ENCODE measurements at regions not wholly inside any gene's neighbourhood (a gene's known extent, or its start where the extent isn't known, plus 50 kb on each side); places are given as distances from the start of the nearest gene placed in this dataset.

DNA sequence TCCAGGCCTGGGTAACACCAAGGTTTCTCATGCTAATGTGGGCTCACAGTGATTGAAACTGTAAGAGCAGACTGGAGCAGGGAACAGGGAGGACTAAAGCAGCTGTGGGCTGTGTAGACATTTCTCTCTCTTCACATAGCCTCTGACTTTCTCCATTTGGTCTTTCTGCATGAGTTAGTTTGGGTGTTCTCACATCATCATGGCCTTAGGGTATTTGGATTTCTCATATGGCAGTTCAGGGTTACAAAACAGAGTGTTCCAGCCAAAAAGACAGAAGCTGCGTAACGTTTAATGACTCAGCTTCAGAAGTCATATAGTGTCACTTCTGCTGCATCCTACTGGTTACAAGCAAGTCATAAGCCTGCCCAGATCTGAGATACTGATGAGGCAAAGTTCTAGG, 52.0 kb upstream of the OSBPL8 start:
- no peak for DNase-seq

DNA sequence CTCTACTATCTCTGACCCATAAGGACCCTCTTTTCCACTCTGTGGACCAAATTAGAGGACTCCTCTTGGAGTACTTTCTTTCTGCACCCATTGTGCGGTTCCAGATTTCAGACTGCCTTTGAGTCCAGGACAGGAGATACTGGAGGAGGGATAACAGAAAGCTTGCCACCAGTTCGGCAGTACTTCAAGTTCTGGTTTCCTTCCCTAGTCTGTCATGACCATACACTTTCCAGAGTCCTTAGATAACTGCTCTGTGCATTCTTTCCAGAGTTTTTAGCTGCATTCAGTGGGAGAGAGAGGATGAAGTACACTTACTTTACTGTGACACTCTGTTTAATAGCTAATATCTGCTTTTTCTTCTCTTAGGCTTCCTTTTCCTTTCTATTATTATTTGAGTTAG, 54.8 kb upstream of the OSBPL8 start:
- DNase-seq: no peak

DNA sequence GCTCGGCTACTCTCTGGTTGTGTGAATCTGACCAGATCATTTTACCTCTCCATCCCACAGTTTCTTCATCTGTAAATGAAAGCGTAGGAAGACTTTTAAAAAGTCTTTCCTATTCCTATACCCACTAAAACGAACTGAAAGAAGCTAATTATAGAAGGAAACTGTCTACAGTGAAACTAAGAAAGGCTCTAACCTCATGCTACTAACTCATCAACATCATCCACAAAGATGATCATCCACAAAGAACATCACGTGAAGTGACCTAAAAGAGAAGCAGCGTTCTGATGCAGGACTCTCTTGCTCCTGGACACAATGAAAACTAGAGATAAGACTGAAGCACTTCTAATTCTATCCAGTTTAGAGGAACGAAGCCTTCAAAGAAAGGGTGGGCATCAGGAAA, 58.5 kb upstream of the OSBPL8 start:
- no peak for DNase-seq

DNA sequence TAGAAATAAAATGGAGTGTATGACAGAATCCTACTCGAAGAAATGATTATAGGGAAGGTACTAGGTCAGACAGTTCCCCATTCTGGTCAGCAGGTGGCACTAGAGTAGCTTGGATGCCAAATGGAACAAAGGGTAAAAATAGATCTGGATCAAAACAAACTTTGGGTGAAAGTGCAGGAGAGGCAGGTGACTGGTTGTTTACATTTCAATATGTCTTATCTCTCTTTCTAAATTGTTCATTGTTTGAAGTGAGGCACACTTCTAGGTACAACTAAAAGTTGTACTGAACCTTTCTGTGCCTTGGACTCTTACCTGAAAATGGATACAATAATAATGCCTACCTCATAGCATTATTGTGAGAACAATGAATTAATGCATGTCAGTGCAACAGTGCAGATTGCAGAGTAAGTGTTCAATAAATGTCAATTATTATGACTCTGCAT, 62.0 kb upstream of the OSBPL8 start:
- peak; percentile 86 for DNase-seq

DNA sequence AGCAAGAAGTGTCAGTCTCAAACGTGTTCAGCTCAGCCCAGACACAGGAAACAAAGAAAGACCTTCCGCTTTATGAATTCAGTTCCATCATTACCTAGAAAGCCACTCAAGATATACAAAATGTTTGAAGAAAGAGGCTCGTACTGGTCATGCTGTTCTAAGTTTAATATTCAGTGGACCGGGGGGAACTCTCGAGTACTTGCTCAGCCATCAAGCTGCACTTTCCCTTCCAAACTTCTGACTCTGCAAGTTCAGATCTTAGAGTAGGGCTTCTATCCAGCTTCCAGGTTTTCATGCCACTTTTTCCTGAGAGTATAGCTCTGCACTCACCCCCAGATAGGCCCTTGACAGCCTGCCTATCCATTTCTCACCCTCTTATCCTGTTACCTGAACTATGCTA, 62.8 kb upstream of the OSBPL8 start:
- DNase-seq: no peak

DNA sequence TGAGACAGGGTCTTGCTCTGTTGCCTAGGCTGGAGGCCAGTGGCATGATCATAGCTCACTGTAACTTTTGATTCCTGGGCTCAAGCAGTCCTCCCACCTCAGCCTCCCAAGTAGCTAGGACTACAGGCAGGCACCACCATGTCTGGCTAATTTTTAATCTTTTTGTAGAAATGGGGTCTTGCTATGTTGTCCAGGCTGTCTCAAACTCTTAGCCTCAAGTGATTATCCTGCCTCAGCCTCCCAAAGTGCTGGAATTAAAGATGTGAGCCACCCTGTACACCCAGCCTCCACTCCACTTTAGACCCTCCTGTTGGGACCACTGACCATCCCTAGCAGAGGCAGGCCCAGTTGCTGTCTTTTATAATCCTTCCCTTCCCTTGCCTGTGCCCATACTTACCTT, 63.3 kb upstream of the OSBPL8 start:
- no peak for DNase-seq

DNA sequence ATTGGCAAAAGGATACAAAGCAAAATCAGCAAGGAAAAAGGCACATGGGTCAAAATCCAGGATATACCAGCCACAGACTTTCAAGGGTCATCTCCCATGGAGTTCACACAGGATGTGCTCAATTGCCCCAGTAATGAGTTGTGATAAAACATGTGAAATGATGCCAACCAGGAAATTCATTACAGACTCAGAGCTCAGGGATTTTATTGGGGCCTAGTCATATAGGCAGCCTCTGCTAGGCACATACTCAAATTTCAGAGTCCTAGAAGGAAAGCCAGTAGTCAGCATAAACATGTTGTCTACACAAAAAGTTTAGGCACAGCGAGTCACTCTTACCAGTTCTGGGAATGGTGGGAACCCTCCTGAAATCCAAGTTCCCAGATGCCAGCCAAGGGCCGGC, 64.4 kb upstream of the OSBPL8 start:
- peak; percentile 35 for DNase-seq

DNA sequence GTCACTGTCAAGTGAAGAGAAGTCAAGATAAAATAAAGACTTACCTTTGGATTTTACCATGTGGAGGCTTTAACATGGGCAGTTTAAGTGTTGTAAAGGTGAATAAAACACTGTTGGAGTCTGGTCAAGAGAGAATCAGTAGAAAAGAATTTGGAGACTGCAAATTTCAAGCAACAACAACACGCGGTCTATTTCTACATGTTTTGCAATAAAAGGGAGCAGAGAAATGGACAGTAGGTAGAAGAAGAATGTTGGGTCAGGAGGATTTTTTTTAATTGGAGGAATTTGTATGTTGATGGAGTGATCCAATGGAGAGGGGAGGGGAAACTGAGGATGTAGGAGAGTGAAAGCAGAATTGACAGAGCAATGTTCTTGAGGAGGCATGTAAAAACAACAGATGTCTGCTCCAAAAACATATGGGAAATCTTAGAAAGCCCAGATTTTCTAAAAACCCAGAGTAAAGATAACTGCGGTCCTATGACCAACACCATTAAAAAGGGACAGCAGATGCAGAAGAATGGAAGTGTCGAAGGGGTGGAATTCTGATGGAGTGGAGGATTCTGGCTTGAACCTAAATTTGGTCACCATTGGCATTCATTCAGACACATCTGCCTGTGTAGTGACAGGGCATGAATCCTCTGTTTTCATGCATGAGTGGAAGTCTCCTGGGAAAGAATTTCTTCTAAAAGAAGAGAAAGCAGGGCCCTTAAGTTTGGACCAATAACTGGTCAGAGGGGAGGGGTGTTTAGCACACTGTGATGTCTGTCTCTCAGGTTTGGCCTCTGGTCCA, 68.0 kb upstream of the OSBPL8 start:
- no peak for DNase-seq

DNA sequence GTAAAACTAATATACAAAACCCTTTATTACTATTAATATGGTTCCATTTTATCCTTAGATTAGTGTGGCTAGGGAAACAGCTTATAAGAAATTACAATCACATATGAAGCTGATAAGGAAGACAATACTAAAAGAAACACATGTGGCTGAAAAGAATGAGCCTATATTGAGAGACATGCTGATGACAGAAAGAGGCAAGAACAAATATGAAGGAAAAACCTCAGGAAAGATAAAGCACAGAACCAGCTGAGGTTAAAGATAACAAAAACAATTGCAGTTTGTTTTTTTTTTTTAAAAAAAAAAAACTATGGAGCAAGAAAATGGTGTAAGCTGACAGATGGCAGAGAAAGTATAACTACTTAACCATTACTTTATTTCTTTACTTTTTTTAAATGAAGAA, 69.2 kb upstream of the OSBPL8 start:
- no peak for DNase-seq

DNA sequence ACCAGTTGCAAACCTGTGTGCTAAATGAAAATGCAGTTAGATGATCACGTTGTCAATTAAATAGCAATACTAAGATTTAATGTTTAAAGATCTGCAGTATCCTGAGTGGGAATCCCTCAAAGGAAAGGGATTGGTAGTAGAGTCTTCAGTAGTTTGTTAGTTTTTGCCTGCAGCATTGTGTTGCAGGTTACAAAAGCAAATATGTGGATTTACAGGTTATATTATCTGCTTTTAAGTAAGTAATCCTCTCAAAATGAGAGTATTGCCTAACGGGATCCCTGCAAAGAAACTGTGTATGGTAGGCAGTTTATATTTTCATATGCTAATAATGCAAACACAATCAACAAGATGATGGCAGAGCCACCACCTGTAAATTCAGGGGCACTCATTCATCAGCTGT, 72.2 kb upstream of the OSBPL8 start:
- no peak for DNase-seq

DNA sequence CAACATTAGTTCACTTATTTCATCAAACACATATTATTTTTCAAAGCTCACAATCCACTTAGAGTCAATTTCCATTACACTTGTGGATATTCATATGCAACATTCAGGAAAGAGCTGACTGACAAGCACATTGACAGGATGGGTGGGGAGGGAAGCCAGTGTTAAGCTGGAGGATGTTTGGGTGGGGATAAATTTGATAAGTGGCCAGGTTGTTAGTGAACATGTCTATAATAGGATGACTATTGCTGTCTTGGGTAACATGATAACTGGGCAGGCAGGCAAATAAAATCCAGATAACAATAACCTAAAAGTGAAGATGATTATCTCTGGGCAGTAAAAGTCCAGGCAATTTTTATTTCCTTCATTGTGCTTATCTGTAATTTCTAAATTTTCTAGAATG, 73.8 kb upstream of the OSBPL8 start:
- DNase-seq: no peak

DNA sequence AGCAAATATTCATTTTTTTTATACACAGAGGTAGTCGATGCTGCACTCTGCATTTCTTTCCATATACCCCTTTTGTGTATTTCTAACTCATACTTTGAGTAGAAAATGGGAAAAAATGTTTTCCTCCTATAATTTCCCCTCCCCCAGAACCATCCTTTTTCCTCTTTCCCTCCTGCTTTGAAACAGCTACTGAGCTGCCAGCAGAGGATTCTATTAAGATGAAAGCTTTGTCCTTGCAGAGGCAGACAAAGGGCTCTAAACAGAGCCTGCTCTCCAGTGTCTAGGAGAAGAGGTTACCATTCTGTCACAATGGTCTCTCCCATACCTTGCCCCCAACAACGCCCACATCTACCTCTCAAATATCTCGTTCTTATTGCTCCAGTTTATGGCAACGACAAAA, 74.6 kb upstream of the OSBPL8 start:
- no peak for DNase-seq

DNA sequence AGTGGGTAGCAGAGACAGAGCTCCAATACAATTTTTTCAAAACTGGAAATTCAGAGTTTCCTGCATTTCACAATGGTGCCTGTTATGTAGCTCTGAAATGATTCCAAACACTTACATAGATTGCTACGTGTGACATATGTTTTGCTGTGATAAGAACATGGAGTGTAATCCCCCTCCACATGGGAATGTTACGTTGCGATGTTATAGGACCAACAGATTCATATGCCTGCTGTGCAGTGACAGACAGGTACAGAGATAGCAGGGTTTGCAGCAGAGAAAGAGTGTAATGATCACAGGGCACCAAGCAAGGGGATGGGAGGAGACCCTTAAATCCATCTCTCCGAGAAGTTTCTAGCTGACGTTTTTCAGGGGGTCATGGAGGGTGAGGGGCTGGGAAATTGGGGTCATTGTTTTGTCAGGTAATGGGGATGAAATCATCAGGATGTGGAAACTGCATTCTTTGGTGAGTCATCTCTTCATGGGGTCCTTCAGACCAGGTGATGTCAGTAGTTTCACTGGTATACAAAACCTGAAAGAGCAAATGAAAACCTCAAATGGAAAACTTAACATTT, 76.6 kb upstream of the OSBPL8 start:
- DNase-seq: peak; percentile 76

DNA sequence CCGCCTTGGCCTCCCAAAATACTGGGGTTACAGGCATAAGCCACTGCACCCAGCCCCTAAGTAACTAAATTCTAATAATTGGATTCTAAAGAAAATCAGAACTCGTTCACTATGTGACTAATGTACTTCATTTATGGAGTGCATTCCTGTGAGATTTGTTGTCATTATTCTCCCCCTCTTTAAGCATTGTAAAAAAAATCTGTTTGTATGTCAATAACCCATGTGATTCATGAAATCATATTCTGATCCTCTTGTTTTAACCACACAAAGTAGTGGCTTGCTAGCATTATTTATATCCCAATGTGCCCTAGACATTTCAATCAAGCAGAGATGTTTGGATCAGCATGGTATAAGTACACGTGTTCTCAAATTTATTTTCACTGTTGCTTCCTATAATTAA, 78.2 kb upstream of the OSBPL8 start:
- peak; percentile 61 for DNase-seq

DNA sequence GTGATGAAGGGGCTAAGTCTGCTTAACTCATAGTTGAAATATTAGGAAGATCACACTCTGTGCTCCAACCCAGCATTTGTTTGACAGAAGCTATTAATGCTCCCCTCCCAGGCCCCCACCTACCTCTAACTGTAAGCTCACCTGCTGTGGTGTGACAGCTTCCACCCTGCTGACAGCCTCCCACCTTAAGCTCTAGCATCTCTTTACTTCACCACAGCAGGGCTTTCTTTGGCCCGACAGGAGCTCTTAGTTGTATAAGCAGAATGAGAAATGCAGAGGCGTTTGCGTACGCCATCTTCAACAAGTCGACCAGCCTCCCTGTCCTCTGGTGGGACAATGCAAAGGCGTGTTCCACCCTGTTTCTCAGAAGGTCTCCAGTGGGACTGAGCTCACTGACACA, 80.1 kb upstream of the OSBPL8 start:
- DNase-seq: peak; percentile 11

DNA sequence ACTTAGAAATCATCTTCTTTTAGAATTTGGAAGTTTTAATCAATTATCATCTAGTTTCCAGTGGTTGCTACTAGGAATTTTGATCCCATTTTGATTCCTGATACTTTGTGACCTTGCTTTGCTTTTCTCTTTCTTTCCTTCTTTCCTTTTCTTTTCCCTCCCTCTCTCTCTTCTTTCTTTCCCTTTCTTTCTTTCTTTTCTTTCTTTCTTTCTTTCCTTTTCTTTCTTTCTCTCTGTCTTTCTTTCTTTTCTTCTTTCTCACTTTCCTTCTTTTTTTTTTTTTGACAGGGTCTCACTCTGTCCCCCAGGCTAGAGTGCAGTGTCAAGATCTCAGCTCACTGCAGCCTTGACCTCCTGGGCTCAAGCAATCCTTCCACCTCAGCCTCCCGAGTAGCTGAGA, 81.5 kb upstream of the OSBPL8 start:
- no peak for DNase-seq

DNA sequence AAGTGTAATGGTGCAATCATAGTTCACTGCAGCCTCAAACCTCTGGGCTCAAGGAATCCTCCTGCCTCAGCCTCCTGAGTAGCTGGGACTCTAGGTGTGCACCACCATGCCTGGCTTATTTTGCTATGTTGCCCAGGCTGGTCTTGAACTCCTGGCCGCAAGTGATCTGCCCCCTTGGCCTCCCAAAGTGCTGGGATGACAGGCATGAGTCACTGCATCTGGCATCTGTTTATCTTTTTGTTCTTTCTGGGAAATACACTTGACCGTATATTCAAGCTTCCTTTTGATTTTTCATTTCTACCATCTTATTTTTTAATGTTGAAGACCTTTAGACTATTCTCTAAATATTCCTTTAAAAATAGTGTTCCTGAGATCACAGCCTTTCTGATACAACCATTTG, 82.4 kb upstream of the OSBPL8 start:
- DNase-seq: no peak

DNA sequence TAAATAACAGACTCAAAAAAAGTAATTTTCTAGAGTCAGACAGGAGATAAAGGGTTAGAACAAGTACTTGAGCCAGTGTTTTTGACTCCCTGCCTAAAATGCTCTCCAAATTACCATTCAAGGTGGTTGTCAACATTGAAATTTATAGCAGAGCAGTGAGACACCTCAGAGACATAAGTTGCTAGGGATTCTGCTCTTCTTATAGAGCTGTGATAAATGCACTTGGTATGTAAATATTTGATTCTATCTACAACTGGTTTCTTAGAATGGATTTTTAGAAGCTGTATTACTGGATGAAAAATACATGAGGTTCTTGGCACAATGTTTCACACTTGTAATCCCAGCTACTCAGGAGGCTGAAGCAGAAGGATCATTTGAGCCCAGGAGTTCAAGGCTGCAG, 83.9 kb upstream of the OSBPL8 start:
- no peak for DNase-seq

DNA sequence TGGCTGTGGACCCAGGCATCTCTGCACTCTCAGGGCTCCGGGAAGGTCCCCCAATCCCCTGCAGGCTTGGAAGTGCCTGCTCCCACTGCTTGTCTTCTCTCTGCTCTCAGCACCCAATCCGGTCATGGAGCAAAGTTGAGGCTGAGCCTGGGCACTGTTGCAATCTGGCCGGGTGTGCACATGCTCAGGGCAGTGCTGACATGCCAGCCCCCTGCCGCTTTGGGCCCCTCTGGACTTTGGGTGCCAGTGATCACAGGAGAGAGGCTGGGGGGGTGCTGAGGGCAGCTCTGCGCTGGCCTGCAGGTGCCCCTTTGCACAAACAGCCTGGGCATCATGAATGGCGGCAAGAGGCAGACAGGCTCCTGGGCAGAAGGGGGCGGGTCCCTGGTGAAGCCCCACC, 85.4 kb upstream of the OSBPL8 start:
- no peak for DNase-seq

DNA sequence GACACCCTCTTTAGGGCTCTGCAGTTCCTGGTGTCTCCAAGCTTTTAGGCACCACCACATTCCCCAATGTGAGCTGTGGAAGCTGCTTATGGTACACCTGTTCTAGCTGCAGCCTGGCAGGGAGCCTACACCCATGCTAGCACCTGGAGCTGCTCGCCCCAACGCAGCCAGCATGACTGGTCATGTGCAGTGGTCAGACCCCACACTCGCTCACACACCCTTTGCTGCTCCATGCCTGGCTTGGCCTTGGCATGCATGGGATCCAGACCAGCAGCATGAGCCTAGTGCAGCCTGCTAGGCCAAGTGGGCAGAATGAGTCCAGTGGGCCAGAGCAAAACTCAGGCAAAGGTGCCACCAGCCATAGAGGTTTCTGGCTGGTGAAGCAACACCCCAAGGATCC, 86.4 kb upstream of the OSBPL8 start:
- no peak for DNase-seq

DNA sequence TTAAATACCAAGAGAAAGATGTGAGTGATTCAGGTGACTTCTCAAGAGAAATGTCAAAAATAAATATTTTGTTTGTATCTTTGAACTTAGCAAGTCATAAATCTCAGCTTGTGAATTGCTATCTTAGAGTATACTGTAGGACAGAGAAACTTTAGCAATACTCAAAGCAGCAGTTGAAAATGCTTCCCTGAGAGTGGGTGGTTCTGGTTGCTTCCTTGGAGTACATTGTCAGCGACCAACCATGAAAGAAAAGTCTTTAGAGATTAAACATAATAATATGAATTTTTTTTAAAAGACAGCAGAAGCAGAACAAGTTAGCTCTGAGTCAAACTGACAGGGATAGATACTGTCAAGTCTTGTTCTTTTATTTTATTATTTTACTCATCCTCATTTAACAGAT, 86.8 kb upstream of the OSBPL8 start:
- DNase-seq: no peak

DNA sequence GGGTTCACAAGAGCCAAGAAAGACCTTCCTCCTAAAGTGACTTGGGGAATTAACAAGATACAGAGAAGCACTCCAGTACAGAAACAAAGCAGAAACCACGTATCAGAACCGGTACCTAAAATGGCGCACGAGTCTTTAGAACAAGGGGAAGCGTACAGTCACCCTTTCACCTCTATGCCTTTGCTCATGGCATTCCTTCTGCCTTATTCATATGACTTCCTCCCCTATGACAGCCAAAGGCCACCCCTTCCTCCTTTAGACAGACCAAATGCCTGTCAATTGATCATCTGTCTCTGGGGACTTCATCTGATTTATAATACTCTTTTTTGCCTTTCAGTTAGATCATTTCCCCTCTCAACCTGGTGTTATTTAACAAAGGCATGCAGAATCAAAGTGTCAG, 89.5 kb upstream of the OSBPL8 start:
- DNase-seq: no peak

DNA sequence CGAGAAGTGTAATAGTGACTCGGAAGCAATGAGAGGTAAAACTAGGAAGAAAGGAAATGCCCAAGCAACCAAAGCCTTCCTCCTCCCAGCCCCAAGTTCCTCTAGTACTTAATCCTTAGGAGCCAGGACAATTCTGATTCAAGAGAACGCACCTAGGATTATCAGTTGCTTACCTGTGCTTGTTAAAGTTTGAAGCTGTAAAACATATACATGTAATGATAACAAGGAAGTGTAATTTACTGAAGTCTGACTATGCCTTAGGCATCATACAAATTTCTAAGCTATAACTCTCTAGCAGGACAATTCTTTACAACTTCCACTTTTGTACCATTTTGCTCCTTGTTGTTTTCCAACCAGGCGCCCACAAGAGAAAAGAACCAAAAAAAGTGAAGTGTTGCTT, 92.8 kb upstream of the OSBPL8 start:
- no peak for DNase-seq

DNA sequence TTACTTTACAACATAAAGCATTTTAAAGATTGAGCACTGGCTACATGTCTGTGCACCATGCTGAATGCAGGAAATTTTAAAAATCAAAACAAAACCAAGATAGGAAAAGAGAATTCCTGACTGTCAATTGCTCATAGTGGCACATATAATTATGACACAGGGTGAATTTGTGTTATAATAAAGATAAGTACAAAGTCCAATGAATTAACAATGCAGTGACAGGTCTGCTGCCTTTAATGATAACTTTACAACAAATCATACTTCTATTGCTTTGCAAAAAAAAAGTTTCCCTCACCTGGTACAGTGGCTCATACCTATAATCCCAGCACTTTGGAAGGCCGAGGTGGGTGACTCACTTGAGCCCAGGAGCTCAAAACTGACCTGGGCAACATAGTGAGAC, 93.8 kb upstream of the OSBPL8 start:
- no peak for DNase-seq

DNA sequence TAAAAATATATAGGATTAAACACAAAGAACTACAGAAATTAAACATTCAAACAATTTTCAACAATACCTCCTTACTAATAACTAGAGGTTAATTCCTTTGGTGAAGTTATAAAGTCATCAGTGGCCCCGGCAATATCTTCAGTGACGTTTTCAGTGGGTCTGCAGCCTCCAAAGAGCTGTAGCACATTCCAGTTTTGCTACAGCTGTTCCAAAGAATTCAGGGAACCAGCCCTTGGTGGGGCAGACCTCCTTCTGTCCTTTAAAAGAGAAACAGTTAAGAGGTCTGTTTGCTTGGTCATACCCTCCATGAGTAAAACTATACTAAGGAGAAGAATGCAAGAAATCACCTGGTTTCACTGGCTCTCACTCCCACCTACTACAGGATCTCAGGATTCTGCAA, 99.2 kb upstream of the ZDHHC17 start:
- no peak for DNase-seq
